ENCODE measurements at regions not wholly inside any gene's neighbourhood (a gene's known extent, or its start where the extent isn't known, plus 50 kb on each side); places are given as distances from the start of the nearest gene placed in this dataset.

GRCh38 chr5:98144710-98145109 is 628.8 kb upstream of the RGMB start (continued):
- no peak for TF ChIP-seq RBBP5 (IDR thresholded peaks at IDR 0.05; ENCODE audit: borderline replicate concordance, low read depth, low read length)
- no peak for TF ChIP-seq SAP30 (IDR thresholded peaks at IDR 0.05; ENCODE audit: insufficient read depth, insufficient replicate concordance, low read length)
- no peak for TF ChIP-seq TBP (IDR thresholded peaks at IDR 0.05; ENCODE audit: low read depth, low read length)
- TF ChIP-seq JUN (IDR thresholded peaks at IDR 0.05; ENCODE audit: low read depth, low read length) = no peak
- no peak for TF ChIP-seq ASH2L (IDR thresholded peaks at IDR 0.05; ENCODE audit: low read length)
- TF ChIP-seq NANOG (IDR thresholded peaks at IDR 0.05; ENCODE audit: insufficient read depth, low read depth, low read length, poor library complexity, severe bottlenecking) = no peak
- no peak for TF ChIP-seq ZNF274 (IDR thresholded peaks at IDR 0.05; ENCODE audit: borderline replicate concordance, extremely low read depth, low read length)

Measured in H1 (cell line).